SH-SY5Y (cell line): ENCODE measurements at regions not wholly inside any gene's neighbourhood (a gene's known extent, or its start where the extent isn't known, plus 50 kb on each side); places are given as distances from the start of the nearest gene placed in this dataset.

ENCODE experiments used
- GATA2 ChIP-seq: IDR thresholded peaks from 2 replicates; pipeline ENCODE4 v1.6.1; 2011; ENCODE audit warnings: mild to moderate bottlenecking, low read depth, low read length
- GATA3 ChIP-seq: IDR thresholded peaks from 2 replicates; pipeline ENCODE4 v1.6.1; 2011; ENCODE audit warnings: low read depth, mild to moderate bottlenecking, low read length, moderate library complexity

DNA sequence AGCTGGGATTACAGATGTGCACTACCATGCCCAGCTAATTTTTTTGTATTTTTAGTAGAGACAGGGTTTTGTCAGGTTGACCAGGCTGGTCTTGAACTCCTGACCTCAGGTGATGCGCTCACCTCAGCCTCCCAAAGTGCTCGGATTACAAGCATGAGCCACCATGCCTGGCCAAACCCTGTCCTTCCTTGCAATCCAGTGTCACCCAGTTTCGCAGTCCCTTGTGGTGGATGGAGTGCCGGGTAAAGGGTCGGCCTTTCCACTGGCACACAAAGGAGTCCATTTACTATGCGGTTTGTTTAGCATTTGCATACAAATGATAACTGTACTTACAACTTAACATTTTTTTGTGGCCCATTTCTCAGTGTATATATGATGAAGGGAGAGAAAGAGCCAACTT lies 99.3 kb upstream of the TIAM2 start:
- TF ChIP-seq GATA3: no peak
- no peak for TF ChIP-seq GATA2
